ENCODE measurements at regions not wholly inside any gene's neighbourhood (a gene's known extent, or its start where the extent isn't known, plus 50 kb on each side); places are given as distances from the start of the nearest gene placed in this dataset.

DNA sequence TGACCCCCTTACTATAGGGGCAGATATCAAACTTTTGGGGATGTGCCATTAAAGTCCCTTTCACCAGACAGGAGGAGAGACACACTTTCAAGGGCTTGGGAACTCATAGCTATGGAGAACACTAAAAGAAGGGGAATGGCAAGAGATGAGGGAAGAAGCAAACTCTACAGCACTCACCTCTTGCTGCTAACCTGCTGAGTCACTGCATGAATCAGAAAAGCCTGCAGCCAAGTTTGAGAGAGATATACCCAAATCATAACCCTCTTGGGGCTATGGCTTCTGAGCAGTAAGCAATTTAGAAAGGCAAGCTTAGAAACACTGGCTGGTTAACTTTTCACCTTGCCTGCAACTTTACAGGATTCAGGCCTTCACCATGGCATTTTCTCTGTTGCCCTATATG, 1028.0 kb downstream of the UQCRFS1 start:
- Mint-ChIP-seq H3K9me3 (peaks cover 10 to 20% (median 12%) of the 10 kb centered on the region in 3 donors), H3K27me3 (no peaks in the 10 kb centered on the region), H3K4me3 (no peak overlapping the region), H3K36me3 (no peaks in the 10 kb centered on the region), H3K27ac (no peak overlapping the region), H3K4me1 (no peaks in the 10 kb centered on the region)
- H3K9me3 ChIP-seq = no peaks in the 10 kb centered on the region
- CTCF ChIA-PET = no interaction called here
- no peak overlapping the region for H3K4me3 ChIP-seq (ENCODE audit: control insufficient read depth in 1 of 2, extremely low read depth in 1 of 2, low read length in 1 of 2)
- ATAC-seq (replicated peaks in 1 of 4) (no peak), DNase-seq (no peak)
- no peaks in the 10 kb centered on the region for H3K36me3 ChIP-seq (ENCODE audit: control insufficient read depth in 2 of 2, extremely low read depth in 1 of 2, insufficient read depth in 1 of 2, low read length in 1 of 2)
- POLR2A ChIA-PET = no interaction called here
- no peak overlapping the region for H3K27ac ChIP-seq (ENCODE audit: low read length)
- H3K4me1 ChIP-seq (ENCODE audit: control insufficient read depth in 1 of 2, extremely low read depth in 1 of 2, insufficient read depth in 2 of 2, low read length in 2 of 2) = no peaks in the 10 kb centered on the region
- no peaks in the 10 kb centered on the region for H3K27me3 ChIP-seq (replicated peaks in 1 of 2; ENCODE audit: control insufficient read depth in 2 of 2, extremely low read depth in 1 of 2, insufficient read depth in 2 of 2, low read length in 1 of 2)

DNA sequence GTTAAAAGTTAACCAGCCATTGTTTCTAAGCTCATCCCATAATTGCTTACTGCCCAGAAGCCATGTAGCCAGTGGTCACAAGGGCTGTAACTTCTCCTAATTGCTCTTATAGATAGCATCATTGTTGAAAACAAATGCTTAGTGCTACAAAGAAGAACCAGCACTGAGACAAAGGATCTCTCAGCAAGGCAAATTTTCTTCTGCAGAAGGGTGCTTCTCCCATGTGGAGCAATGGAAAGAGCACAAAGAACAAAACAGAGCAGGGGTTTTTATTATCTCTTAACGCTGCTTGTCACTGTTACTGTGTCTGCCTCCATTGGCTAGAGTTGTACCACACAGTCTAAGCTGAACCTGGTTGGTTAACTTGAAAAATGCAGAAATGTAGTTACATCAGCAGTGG, 1036.8 kb downstream of the UQCRFS1 start:
- no peak overlapping the region for H3K4me3 Mint-ChIP-seq
- WGBS (ENCODE audit: insufficient coverage) = 0% methylated on average over 1 of the region's 1 CpG
- H3K4me3 ChIP-seq (ENCODE audit: control insufficient read depth in 1 of 2, extremely low read depth in 1 of 2, low read length in 1 of 2) = no peak overlapping the region
- peaks cover 2% of the 10 kb centered on the region for H3K9me3 ChIP-seq
- no peak for DNase-seq
- H3K36me3 ChIP-seq (ENCODE audit: control insufficient read depth in 2 of 2, extremely low read depth in 1 of 2, insufficient read depth in 1 of 2, low read length in 1 of 2) = no peaks in the 10 kb centered on the region
- no peak for ATAC-seq (replicated peaks in 1 of 4)
- no peaks in the 10 kb centered on the region for H3K27me3 Mint-ChIP-seq
- POLR2A ChIA-PET = no interaction called here
- no peaks in the 10 kb centered on the region for H3K36me3 Mint-ChIP-seq
- no peaks in the 10 kb centered on the region for H3K4me1 Mint-ChIP-seq
- CTCF ChIA-PET = no interaction called here
- no peak overlapping the region for H3K27ac Mint-ChIP-seq
- H3K27ac ChIP-seq (ENCODE audit: low read length) = no peak overlapping the region
- H3K27me3 ChIP-seq (replicated peaks in 1 of 2; ENCODE audit: control insufficient read depth in 2 of 2, extremely low read depth in 1 of 2, insufficient read depth in 2 of 2, low read length in 1 of 2) = peaks cover 0 to 3% of the 10 kb centered on the region in 2 experiments
- no peaks in the 10 kb centered on the region for H3K4me1 ChIP-seq (ENCODE audit: control insufficient read depth in 1 of 2, extremely low read depth in 1 of 2, insufficient read depth in 2 of 2, low read length in 2 of 2)
- peaks cover 24 to 49% (median 34%) of the 10 kb centered on the region in 3 donors for H3K9me3 Mint-ChIP-seq

DNA sequence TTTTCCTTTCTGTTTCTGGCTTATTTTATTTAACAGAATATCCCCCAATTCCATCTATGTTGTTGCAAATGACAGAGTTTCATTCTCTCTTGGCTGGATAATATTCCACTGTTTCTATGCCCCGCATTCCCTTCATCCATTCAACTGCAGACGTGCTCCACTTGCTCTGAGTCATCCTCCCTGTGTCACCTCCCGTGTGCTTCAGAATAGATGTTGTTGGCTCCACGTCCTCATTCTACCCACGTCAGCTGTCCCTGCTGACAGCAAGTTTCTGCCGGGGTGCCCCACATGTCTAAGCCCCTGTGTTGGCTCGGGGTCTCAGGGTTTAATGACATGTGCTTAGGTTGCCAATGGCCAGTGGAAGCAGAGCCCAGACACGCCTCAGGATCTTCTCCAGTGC, 1041.0 kb downstream of the UQCRFS1 start:
- H3K27ac ChIP-seq (ENCODE audit: low read length) = no peak overlapping the region
- CTCF ChIA-PET = no interaction called here
- POLR2A ChIA-PET = no interaction called here
- Mint-ChIP-seq H3K27me3 (no peaks in the 10 kb centered on the region), H3K4me3 (no peak overlapping the region), H3K9me3 (peaks cover 25 to 35% (median 26%) of the 10 kb centered on the region in 3 donors), H3K4me1 (no peaks in the 10 kb centered on the region), H3K27ac (no peak overlapping the region), H3K36me3 (no peaks in the 10 kb centered on the region)
- H3K4me1 ChIP-seq (ENCODE audit: control insufficient read depth in 1 of 2, extremely low read depth in 1 of 2, insufficient read depth in 2 of 2, low read length in 2 of 2) = no peaks in the 10 kb centered on the region
- H3K27me3 ChIP-seq (replicated peaks in 1 of 2; ENCODE audit: control insufficient read depth in 2 of 2, extremely low read depth in 1 of 2, insufficient read depth in 2 of 2, low read length in 1 of 2) = peaks cover 0 to 3% of the 10 kb centered on the region in 2 experiments
- WGBS (ENCODE audit: insufficient coverage) = 82% methylated on average over 8 of the region's 8 CpGs
- DNase-seq = no peak
- no peaks in the 10 kb centered on the region for H3K36me3 ChIP-seq (ENCODE audit: control insufficient read depth in 2 of 2, extremely low read depth in 1 of 2, insufficient read depth in 1 of 2, low read length in 1 of 2)
- peaks cover 2% of the 10 kb centered on the region for H3K9me3 ChIP-seq
- H3K4me3 ChIP-seq (ENCODE audit: control insufficient read depth in 1 of 2, extremely low read depth in 1 of 2, low read length in 1 of 2) = no peak overlapping the region
- no peak for ATAC-seq (replicated peaks in 1 of 4)

GRCh38 chr19:28170066-28170465, 1042.9 kb downstream of the UQCRFS1 start:
- Mint-ChIP-seq H3K27ac (no peak overlapping the region), H3K4me1 (no peaks in the 10 kb centered on the region), H3K27me3 (no peaks in the 10 kb centered on the region), H3K4me3 (no peak overlapping the region), H3K9me3 (peaks cover 9 to 27% (median 20%) of the 10 kb centered on the region in 3 donors), H3K36me3 (no peaks in the 10 kb centered on the region)
- POLR2A ChIA-PET = no interaction called here
- Histone ChIP-seq H3K4me1 (ENCODE audit: control insufficient read depth in 1 of 2, extremely low read depth in 1 of 2, insufficient read depth in 2 of 2, low read length in 2 of 2) (no peaks in the 10 kb centered on the region), H3K4me3 (ENCODE audit: control insufficient read depth in 1 of 2, extremely low read depth in 1 of 2, low read length in 1 of 2) (no peak overlapping the region), H3K36me3 (ENCODE audit: control insufficient read depth in 2 of 2, extremely low read depth in 1 of 2, insufficient read depth in 1 of 2, low read length in 1 of 2) (no peaks in the 10 kb centered on the region), H3K27me3 (replicated peaks in 1 of 2; ENCODE audit: control insufficient read depth in 2 of 2, extremely low read depth in 1 of 2, insufficient read depth in 2 of 2, low read length in 1 of 2) (peaks cover 0 to 3% of the 10 kb centered on the region in 2 experiments), H3K27ac (ENCODE audit: low read length) (no peak overlapping the region), H3K9me3 (no peaks in the 10 kb centered on the region)
- ATAC-seq (replicated peaks in 1 of 4) = no peak
- CTCF ChIA-PET = no interaction called here
- 67% methylated on average over 3 of the region's 3 CpGs for WGBS (ENCODE audit: insufficient coverage)
- DNase-seq = no peak

GRCh38 chr19:28169168-28169887, 1043.6 kb downstream of the UQCRFS1 start:
- no peak overlapping the region for H3K27ac ChIP-seq (ENCODE audit: low read length)
- peaks cover 9 to 27% (median 20%) of the 10 kb centered on the region in 3 donors for H3K9me3 Mint-ChIP-seq
- WGBS (ENCODE audit: insufficient coverage) = 33% methylated on average over 1 of the region's 5 CpGs
- no peaks in the 10 kb centered on the region for H3K4me1 Mint-ChIP-seq
- no peaks in the 10 kb centered on the region for H3K4me1 ChIP-seq (ENCODE audit: control insufficient read depth in 1 of 2, extremely low read depth in 1 of 2, insufficient read depth in 2 of 2, low read length in 2 of 2)
- DNase-seq (no peak), ATAC-seq (replicated peaks in 1 of 4) (no peak)
- CTCF ChIA-PET = interaction anchor here in 1 of 2 donors (0.6 kb wide), 1 partner anchor 69 kb away, joined by 3 read pairs; no protein-coding TSS in a partner anchor
- H3K4me3 Mint-ChIP-seq = no peak overlapping the region
- H3K27me3 Mint-ChIP-seq = no peaks in the 10 kb centered on the region
- H3K36me3 ChIP-seq (ENCODE audit: control insufficient read depth in 2 of 2, extremely low read depth in 1 of 2, insufficient read depth in 1 of 2, low read length in 1 of 2) = no peaks in the 10 kb centered on the region
- peaks cover 0 to 3% of the 10 kb centered on the region in 2 experiments for H3K27me3 ChIP-seq (replicated peaks in 1 of 2; ENCODE audit: control insufficient read depth in 2 of 2, extremely low read depth in 1 of 2, insufficient read depth in 2 of 2, low read length in 1 of 2)
- H3K4me3 ChIP-seq (ENCODE audit: control insufficient read depth in 1 of 2, extremely low read depth in 1 of 2, low read length in 1 of 2) = no peak overlapping the region
- no peaks in the 10 kb centered on the region for H3K9me3 ChIP-seq
- POLR2A ChIA-PET = no interaction called here
- H3K27ac Mint-ChIP-seq = no peak overlapping the region
- H3K36me3 Mint-ChIP-seq = no peaks in the 10 kb centered on the region

- Mint-ChIP-seq H3K4me1 (no peaks in the 10 kb centered on the region), H3K4me3 (no peak overlapping the region), H3K27me3 (no peaks in the 10 kb centered on the region), H3K36me3 (no peaks in the 10 kb centered on the region), H3K27ac (no peak overlapping the region), H3K9me3 (peaks cover 10 to 27% (median 20%) of the 10 kb centered on the region in 3 donors)
- ChIA-PET CTCF (interaction anchor here in 1 of 2 donors (0.6 kb wide), 1 partner anchor 69 kb away, joined by 3 read pairs; no protein-coding TSS in a partner anchor), POLR2A (no interaction called here)
- no peak overlapping the region for H3K4me3 ChIP-seq (ENCODE audit: control insufficient read depth in 1 of 2, extremely low read depth in 1 of 2, low read length in 1 of 2)
- no peaks in the 10 kb centered on the region for H3K9me3 ChIP-seq
- no peaks in the 10 kb centered on the region for H3K4me1 ChIP-seq (ENCODE audit: control insufficient read depth in 1 of 2, extremely low read depth in 1 of 2, insufficient read depth in 2 of 2, low read length in 2 of 2)
- whole genome bisulfite sequencing (ENCODE audit: insufficient coverage) = 86% methylated on average over 1 of the region's 2 CpGs
- H3K27ac ChIP-seq (ENCODE audit: low read length) = no peak overlapping the region
- ATAC-seq (replicated peaks in 1 of 4) (no peak), DNase-seq (no peak)
- peaks cover 0 to 3% of the 10 kb centered on the region in 2 experiments for H3K27me3 ChIP-seq (replicated peaks in 1 of 2; ENCODE audit: control insufficient read depth in 2 of 2, extremely low read depth in 1 of 2, insufficient read depth in 2 of 2, low read length in 1 of 2)
- no peaks in the 10 kb centered on the region for H3K36me3 ChIP-seq (ENCODE audit: control insufficient read depth in 2 of 2, extremely low read depth in 1 of 2, insufficient read depth in 1 of 2, low read length in 1 of 2)
Measured at GRCh38 chr19:28168557-28168956, 1044.4 kb downstream of the UQCRFS1 start.
